ENCODE measurements at regions not wholly inside any gene's neighbourhood (a gene's known extent, or its start where the extent isn't known, plus 50 kb on each side); places are given as distances from the start of the nearest gene placed in this dataset.

- TF ChIP-seq POLR2A (IDR thresholded peaks at IDR 0.05) (no peak), POLR2AphosphoS5 (IDR thresholded peaks at IDR 0.05) (no peak), CTCF (IDR thresholded peaks at IDR 0.05) (no peak), EP300 (IDR thresholded peaks at IDR 0.05) (no peak)
Observed at GRCh38 chr5:179422908-179423481, 77.7 kb upstream of the ADAMTS2 start.

Measured in stomach (tissue), 4 donors.